Nephron (organoid): ENCODE measurements at regions not wholly inside any gene's neighbourhood (a gene's known extent, or its start where the extent isn't known, plus 50 kb on each side); places are given as distances from the start of the nearest gene placed in this dataset.
"Not testable (repeated sequence)": the region's sequence is repeated elsewhere in the genome, so short reads cannot be mapped to it uniquely, and the experiment has no call there.

Source experiments
- H3K27ac Mint-ChIP-seq, 3 experiments: 2 replicates each; pipeline ENCODE4 v1.8.0; 2020; ENCODE audit warnings: mixed read lengths in 3 of 3, mild to moderate bottlenecking in 2 of 3, moderate library complexity in 1 of 3
- H3K27me3 Mint-ChIP-seq: 2 replicates; pipeline ENCODE4 v1.8.0; 2021; ENCODE audit warnings: low read depth, mild to moderate bottlenecking, moderate library complexity, mixed read lengths
- H3K36me3 Mint-ChIP-seq: 2 replicates; pipeline ENCODE4 v1.8.0; 2020; ENCODE audit warnings: low read depth, mixed read lengths
- H3K4me1 Mint-ChIP-seq: 2 replicates; pipeline ENCODE4 v1.8.0; 2020; ENCODE audit warnings: mixed read lengths
- H3K4me3 Mint-ChIP-seq, 3 experiments: 2 replicates each; pipeline ENCODE4 v1.8.0; 2020; ENCODE audit warnings: mild to moderate bottlenecking in 3 of 3, mixed read lengths in 3 of 3, moderate library complexity in 2 of 3
- H3K9me3 Mint-ChIP-seq: 2 replicates; pipeline ENCODE4 v1.8.0; 2020; ENCODE audit warnings: mixed read lengths
- TF ChIP-seq, protein P1 (sequence below), 3 experiments: fragments of 200-600 bp; sonication (generic); IDR thresholded peaks; one replicate each; pipeline ENCODE4 v1.5.0; 2021; ENCODE audit warnings: antibody characterized with exemption in 3 of 3; ENCODE audit not compliant: unreplicated experiment in 3 of 3

DNA sequence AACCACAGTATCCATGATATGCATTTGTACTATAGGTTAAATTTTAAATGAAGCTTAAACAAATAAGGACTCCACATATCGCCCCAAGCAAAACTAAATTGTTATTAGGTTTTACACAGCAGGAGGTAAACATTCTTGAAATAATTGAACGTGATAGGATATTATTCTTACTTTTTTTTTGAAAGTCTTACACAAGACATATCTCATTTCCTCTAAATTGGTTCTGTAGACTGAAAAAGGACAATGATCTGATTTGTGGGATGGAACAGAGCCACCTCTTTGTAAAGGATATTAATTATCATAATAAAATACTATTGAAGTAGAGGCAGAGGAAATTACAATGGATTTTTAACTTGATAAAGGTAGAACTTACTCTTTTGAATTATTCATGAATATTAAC lies 155.1 kb upstream of the SEMA3D start:
- Mint-ChIP-seq H3K27ac (no peak overlapping the region), H3K4me3 (no peak overlapping the region), H3K4me1 (peaks cover 3% of the 10 kb centered on the region), H3K27me3 (no peaks in the 10 kb centered on the region), H3K36me3 (no peaks in the 10 kb centered on the region), H3K9me3 (no peaks in the 10 kb centered on the region)
- TF ChIP-seq, protein P1, sequence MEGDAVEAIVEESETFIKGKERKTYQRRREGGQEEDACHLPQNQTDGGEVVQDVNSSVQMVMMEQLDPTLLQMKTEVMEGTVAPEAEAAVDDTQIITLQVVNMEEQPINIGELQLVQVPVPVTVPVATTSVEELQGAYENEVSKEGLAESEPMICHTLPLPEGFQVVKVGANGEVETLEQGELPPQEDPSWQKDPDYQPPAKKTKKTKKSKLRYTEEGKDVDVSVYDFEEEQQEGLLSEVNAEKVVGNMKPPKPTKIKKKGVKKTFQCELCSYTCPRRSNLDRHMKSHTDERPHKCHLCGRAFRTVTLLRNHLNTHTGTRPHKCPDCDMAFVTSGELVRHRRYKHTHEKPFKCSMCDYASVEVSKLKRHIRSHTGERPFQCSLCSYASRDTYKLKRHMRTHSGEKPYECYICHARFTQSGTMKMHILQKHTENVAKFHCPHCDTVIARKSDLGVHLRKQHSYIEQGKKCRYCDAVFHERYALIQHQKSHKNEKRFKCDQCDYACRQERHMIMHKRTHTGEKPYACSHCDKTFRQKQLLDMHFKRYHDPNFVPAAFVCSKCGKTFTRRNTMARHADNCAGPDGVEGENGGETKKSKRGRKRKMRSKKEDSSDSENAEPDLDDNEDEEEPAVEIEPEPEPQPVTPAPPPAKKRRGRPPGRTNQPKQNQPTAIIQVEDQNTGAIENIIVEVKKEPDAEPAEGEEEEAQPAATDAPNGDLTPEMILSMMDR (IDR thresholded peaks at IDR 0.05; ENCODE audit: unreplicated experiment in 3 of 3) = no peak

DNA sequence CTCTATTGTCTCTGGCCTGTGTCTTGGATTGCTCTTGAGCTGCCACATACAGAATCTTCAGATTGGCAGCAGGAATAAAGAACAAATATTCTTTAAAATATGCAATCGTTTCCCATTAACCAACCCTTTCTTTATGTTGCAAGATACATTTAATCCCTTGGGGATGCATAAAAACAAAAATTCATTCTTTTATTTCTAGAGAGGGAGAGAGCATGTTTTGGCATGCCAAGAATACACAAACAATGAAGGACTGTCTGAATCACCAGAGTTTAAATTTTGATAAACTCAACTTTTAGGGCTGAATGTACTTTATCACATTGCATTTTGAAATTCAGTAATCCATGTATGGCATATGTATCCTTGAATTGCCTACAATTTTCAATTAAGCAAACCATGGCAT lies 154.3 kb upstream of the SEMA3D start:
- H3K4me3 Mint-ChIP-seq = no peak overlapping the region
- H3K4me1 Mint-ChIP-seq = peaks cover 3% of the 10 kb centered on the region
- H3K27me3 Mint-ChIP-seq = no peaks in the 10 kb centered on the region
- H3K9me3 Mint-ChIP-seq = no peaks in the 10 kb centered on the region
- H3K27ac Mint-ChIP-seq = no peak overlapping the region
- TF ChIP-seq, protein P1 (IDR thresholded peaks at IDR 0.05; ENCODE audit: unreplicated experiment in 3 of 3) = no peak
- no peaks in the 10 kb centered on the region for H3K36me3 Mint-ChIP-seq

DNA sequence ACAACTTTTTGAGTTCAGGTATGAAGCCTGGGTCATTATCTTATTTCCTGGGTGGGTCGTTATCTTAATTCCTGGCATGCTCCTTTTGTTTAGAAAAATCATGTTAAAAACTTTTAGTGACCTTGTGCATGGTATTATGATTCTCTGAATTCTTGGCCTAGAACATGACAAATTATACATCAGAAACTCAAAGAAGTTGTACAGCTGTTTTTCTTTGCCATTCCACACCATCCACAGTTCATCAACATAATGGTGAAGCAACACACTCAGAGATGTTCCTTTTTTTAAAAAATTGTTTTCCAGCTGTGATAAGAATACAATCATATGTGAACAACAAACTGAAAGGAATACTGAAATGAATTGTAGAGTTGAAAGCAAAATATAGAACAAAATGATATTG lies 149.2 kb upstream of the SEMA3D start:
- peaks cover 8% of the 10 kb centered on the region for H3K9me3 Mint-ChIP-seq
- H3K4me3 Mint-ChIP-seq = no peak overlapping the region
- TF ChIP-seq, protein P1 (IDR thresholded peaks at IDR 0.05; ENCODE audit: unreplicated experiment in 3 of 3) = no peak
- peaks cover 5% of the 10 kb centered on the region for H3K36me3 Mint-ChIP-seq
- H3K4me1 Mint-ChIP-seq = peaks cover 3% of the 10 kb centered on the region
- H3K27ac Mint-ChIP-seq = no peak overlapping the region
- H3K27me3 Mint-ChIP-seq = no peaks in the 10 kb centered on the region

DNA sequence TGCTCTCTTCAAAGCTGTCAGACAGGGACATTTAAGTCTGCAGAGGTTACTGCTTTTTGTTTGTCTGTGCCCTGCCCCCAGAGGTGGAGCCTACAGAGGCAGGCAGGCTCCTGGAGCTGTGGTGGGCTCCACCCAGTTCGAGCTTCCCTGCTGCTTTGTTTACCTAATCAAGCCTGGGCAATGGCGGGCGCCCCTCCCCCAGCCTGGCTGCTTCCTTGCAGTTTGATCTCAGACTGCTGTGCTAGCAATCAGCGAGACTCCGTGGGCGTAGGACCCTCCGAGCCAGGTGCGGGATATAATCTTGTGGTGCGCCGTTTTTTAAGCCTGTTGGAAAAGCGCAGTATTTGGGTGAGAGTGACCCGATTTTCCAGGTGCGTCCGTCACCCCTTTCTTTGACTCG lies 148.3 kb upstream of the SEMA3D start:
- not testable (repeated sequence) for H3K27me3 Mint-ChIP-seq, H3K4me1 Mint-ChIP-seq, H3K4me3 Mint-ChIP-seq, H3K9me3 Mint-ChIP-seq, H3K27ac Mint-ChIP-seq, H3K36me3 Mint-ChIP-seq

DNA sequence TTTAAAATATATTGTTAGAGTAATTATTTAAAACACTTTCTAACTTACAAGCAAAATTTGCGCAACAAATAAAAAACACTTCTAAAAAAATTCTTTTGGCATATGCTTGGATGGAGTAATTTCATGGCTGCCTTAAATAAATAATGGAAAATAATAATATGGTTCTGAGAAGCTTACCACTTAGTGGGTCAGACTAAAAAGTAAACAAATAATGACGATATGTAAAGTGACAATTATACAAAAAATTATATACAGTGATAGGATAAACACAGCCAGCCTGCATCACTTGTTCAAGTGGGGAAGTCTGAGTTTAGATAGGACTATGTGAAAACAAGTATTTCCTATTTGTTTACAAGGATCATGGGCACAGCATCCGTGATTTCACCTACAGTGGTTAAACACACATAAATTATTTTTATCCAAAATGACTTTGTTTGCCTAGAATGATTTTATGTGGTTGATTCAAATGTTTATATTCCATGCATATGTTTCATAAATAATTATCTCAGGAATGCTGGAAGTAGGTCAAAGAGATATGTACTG lies 141.7 kb upstream of the SEMA3D start:
- peaks cover 8% of the 10 kb centered on the region for H3K4me1 Mint-ChIP-seq
- TF ChIP-seq, protein P1 (IDR thresholded peaks at IDR 0.05; ENCODE audit: unreplicated experiment in 3 of 3) = no peak
- H3K36me3 Mint-ChIP-seq = no peaks in the 10 kb centered on the region
- no peak overlapping the region for H3K27ac Mint-ChIP-seq
- no peaks in the 10 kb centered on the region for H3K27me3 Mint-ChIP-seq
- H3K9me3 Mint-ChIP-seq = peaks cover 2% of the 10 kb centered on the region
- no peak overlapping the region for H3K4me3 Mint-ChIP-seq

DNA sequence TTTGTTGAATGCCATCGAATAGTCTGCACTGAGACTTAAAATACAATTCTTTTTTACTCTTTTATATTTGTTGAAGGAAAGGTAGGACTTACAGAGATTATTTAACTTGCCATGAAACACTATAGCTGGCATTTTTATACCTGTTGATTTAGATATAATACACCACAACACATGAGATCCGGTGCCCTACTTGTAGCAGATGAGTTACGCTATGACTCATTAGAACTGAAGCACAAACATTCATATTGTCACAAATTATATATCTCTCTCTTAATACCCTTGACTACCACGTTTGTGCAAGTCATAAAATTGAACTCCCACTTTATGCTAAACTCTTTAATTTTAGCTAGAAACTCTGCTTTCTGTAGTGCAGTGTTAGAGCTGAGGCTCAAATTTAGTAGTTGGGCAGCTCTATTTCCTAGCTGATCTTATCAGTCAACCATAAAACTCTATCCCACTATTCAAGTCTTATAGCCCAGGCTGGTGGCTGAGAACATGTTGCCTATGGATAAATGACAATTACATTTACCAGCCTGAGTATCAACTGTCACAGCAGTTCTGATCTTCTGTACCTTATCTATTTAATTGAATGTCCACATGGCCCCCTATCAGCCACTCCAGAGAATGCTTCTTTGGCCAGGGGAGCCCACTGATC lies 137.4 kb upstream of the SEMA3D start:
- no peak overlapping the region for H3K27ac Mint-ChIP-seq
- TF ChIP-seq, protein P1 (IDR thresholded peaks at IDR 0.05; ENCODE audit: unreplicated experiment in 3 of 3) = no peak
- peaks cover 15% of the 10 kb centered on the region for H3K4me1 Mint-ChIP-seq
- no peak overlapping the region for H3K4me3 Mint-ChIP-seq
- H3K36me3 Mint-ChIP-seq = no peaks in the 10 kb centered on the region
- H3K27me3 Mint-ChIP-seq = no peaks in the 10 kb centered on the region
- peaks cover 2% of the 10 kb centered on the region for H3K9me3 Mint-ChIP-seq
